ENCODE measurements at regions not wholly inside any gene's neighbourhood (a gene's known extent, or its start where the extent isn't known, plus 50 kb on each side); places are given as distances from the start of the nearest gene placed in this dataset.

GRCh38 chr12:77560714-77561113, 270.0 kb upstream of the NAV3 start:
- TF ChIP-seq POLR2A (IDR thresholded peaks at IDR 0.05; ENCODE audit: low read depth, low read length): no peak
- TF ChIP-seq POLR2AphosphoS5 (IDR thresholded peaks at IDR 0.05; ENCODE audit: low read depth, low read length): no peak

Data from GM12892 (cell line).